Adrenal gland (tissue), 5 donors: ENCODE measurements at regions not wholly inside any gene's neighbourhood (a gene's known extent, or its start where the extent isn't known, plus 50 kb on each side); places are given as distances from the start of the nearest gene placed in this dataset.

Experiments used
- POLR2A ChIP-seq, 2 donors: fragments of 450-650 bp; IDR thresholded peaks; one replicate each; pipeline ENCODE4 v1.6.1; 2017; ENCODE audit warnings: antibody characterized with exemption in 2 of 2, mild to moderate bottlenecking in 2 of 2, moderate library complexity in 1 of 2
- TF ChIP-seq, protein P1 (sequence below), 6 experiments: fragments of 450-650 bp in 4 of 6; fragments of 200-600 bp in 2 of 6; sonication (generic) in 1 of 6; IDR thresholded peaks; 1 replicate in 5 of 6; 2 replicates in 1 of 6; pipeline versions ENCODE4 v1.5.1 to v1.8.0; 2016 to 2021; ENCODE audit warnings: antibody characterized with exemption in 6 of 6, mild to moderate bottlenecking in 2 of 6, moderate library complexity in 1 of 6
- donor health status: DM: no; HTN: no; CAD: no.

DNA sequence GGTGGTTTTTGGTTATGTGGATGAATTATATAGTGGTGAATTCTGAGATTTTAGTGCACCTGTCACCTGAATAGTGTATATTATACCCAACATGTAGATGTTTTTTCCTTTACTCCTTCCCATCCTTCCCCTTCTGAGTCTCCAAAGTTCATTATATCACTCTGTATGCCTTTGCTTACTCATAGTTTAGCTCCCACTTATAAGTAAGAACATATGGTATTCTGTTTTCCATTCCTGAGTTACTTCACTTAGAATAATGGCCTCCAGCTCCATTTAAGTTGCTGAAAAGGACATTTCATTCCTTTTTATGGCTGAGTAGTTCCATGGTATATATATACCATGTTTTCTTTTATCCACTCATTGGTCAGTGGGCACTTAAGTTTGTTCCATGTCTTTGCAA, 161.6 kb upstream of the CD180 start:
- TF ChIP-seq, protein P1, sequence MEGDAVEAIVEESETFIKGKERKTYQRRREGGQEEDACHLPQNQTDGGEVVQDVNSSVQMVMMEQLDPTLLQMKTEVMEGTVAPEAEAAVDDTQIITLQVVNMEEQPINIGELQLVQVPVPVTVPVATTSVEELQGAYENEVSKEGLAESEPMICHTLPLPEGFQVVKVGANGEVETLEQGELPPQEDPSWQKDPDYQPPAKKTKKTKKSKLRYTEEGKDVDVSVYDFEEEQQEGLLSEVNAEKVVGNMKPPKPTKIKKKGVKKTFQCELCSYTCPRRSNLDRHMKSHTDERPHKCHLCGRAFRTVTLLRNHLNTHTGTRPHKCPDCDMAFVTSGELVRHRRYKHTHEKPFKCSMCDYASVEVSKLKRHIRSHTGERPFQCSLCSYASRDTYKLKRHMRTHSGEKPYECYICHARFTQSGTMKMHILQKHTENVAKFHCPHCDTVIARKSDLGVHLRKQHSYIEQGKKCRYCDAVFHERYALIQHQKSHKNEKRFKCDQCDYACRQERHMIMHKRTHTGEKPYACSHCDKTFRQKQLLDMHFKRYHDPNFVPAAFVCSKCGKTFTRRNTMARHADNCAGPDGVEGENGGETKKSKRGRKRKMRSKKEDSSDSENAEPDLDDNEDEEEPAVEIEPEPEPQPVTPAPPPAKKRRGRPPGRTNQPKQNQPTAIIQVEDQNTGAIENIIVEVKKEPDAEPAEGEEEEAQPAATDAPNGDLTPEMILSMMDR (IDR thresholded peaks at IDR 0.05): no peak
- no peak for TF ChIP-seq POLR2A (IDR thresholded peaks at IDR 0.05)
